ENCODE measurements at regions not wholly inside any gene's neighbourhood (a gene's known extent, or its start where the extent isn't known, plus 50 kb on each side); places are given as distances from the start of the nearest gene placed in this dataset.

- TF ChIP-seq POLR2AphosphoS5 (IDR thresholded peaks at IDR 0.05; ENCODE audit: insufficient read depth in 1 of 2, low read depth in 1 of 2) (no peak), POLR2A (IDR thresholded peaks at IDR 0.05) (no peak)
- TF ChIP-seq, protein P1, sequence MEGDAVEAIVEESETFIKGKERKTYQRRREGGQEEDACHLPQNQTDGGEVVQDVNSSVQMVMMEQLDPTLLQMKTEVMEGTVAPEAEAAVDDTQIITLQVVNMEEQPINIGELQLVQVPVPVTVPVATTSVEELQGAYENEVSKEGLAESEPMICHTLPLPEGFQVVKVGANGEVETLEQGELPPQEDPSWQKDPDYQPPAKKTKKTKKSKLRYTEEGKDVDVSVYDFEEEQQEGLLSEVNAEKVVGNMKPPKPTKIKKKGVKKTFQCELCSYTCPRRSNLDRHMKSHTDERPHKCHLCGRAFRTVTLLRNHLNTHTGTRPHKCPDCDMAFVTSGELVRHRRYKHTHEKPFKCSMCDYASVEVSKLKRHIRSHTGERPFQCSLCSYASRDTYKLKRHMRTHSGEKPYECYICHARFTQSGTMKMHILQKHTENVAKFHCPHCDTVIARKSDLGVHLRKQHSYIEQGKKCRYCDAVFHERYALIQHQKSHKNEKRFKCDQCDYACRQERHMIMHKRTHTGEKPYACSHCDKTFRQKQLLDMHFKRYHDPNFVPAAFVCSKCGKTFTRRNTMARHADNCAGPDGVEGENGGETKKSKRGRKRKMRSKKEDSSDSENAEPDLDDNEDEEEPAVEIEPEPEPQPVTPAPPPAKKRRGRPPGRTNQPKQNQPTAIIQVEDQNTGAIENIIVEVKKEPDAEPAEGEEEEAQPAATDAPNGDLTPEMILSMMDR (IDR thresholded peaks at IDR 0.05): no peak
Measured at GRCh38 chr1:203420263-203420662, 55.3 kb upstream of the PRELP start.

Data from vagina (tissue), 2 donors.